Astrocyte (in vitro differentiated cells and primary cell): ENCODE measurements at regions not wholly inside any gene's neighbourhood (a gene's known extent, or its start where the extent isn't known, plus 50 kb on each side); places are given as distances from the start of the nearest gene placed in this dataset.

Experiments used
- CTCF ChIP-seq: IDR thresholded peaks from 2 replicates; pipeline ENCODE4 v1.5.1; 2011; ENCODE audit warnings: low read depth, mild to moderate bottlenecking, inconsistent platforms, low read length, moderate library complexity; ENCODE audit not compliant: insufficient read depth
- EZH2 ChIP-seq: IDR thresholded peaks from 2 replicates; pipeline ENCODE4 v1.6.1; 2012; ENCODE audit warnings: mild to moderate bottlenecking, low read length, inconsistent platforms; ENCODE audit not compliant: insufficient read depth

GRCh38 chr5:118752969-118753368 is 235.4 kb downstream of the DTWD2 start:
- no peak for TF ChIP-seq CTCF
- TF ChIP-seq EZH2: no peak
